ENCODE measurements at regions not wholly inside any gene's neighbourhood (a gene's known extent, or its start where the extent isn't known, plus 50 kb on each side); places are given as distances from the start of the nearest gene placed in this dataset.

GRCh38 chr18:76564655-76565237 lies 69.7 kb upstream of the ZNF516 start:
- no peak for ATAC-seq
- no TSS peak for BruUV-seq (replicated peaks)
- H3K27me3 ChIP-seq (ENCODE audit: control insufficient read depth, insufficient read depth, low read length) = 0 out of 2 replicates have a peak, but pooled peaks cover 2% of the 10 kb centered on the region
- in situ Hi-C loops (cut with HindIII; ENCODE audit: low pct_unique_long_range_greater_than_20kb, low sequenced_read_pairs) = no loop called here
- intact Hi-C loops (cut with micrococcal nuclease; ENCODE audit: unreplicated experiment) = no loop called here
- CTCF ChIA-PET = no interaction called here
- H3K36me3 ChIP-seq (ENCODE audit: control insufficient read depth, insufficient read depth, low read length) = no peaks in the 10 kb centered on the region
- TF ChIP-seq, protein P1, sequence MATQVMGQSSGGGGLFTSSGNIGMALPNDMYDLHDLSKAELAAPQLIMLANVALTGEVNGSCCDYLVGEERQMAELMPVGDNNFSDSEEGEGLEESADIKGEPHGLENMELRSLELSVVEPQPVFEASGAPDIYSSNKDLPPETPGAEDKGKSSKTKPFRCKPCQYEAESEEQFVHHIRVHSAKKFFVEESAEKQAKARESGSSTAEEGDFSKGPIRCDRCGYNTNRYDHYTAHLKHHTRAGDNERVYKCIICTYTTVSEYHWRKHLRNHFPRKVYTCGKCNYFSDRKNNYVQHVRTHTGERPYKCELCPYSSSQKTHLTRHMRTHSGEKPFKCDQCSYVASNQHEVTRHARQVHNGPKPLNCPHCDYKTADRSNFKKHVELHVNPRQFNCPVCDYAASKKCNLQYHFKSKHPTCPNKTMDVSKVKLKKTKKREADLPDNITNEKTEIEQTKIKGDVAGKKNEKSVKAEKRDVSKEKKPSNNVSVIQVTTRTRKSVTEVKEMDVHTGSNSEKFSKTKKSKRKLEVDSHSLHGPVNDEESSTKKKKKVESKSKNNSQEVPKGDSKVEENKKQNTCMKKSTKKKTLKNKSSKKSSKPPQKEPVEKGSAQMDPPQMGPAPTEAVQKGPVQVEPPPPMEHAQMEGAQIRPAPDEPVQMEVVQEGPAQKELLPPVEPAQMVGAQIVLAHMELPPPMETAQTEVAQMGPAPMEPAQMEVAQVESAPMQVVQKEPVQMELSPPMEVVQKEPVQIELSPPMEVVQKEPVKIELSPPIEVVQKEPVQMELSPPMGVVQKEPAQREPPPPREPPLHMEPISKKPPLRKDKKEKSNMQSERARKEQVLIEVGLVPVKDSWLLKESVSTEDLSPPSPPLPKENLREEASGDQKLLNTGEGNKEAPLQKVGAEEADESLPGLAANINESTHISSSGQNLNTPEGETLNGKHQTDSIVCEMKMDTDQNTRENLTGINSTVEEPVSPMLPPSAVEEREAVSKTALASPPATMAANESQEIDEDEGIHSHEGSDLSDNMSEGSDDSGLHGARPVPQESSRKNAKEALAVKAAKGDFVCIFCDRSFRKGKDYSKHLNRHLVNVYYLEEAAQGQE (IDR thresholded peaks at IDR 0.05; ENCODE audit: insufficient read depth in 1 of 2, low read depth in 2 of 2, low read length in 1 of 2) = no peak
- TF ChIP-seq TCF7L2 (IDR thresholded peaks at IDR 0.05; ENCODE audit: low read depth, low read length) (no peak), POLR2AphosphoS5 (IDR thresholded peaks at IDR 0.05; ENCODE audit: low read depth, low read length) (no peak), SIN3A (IDR thresholded peaks at IDR 0.05; ENCODE audit: borderline replicate concordance, insufficient read depth, low read depth, low read length) (no peak), CTCF (IDR thresholded peaks at IDR 0.05) (no peak)
- POLR2A ChIA-PET = no interaction called here
- H3K27ac ChIP-seq (ENCODE audit: low read length) = no peak overlapping the region
- H3K4me1 ChIP-seq (ENCODE audit: control insufficient read depth, insufficient read depth, low read length) = no peaks in the 10 kb centered on the region
- no peak overlapping the region for H3K4me3 ChIP-seq (ENCODE audit: low read depth in 2 of 2, low read length in 2 of 2)
- no peaks in the 10 kb centered on the region for H3K9me3 ChIP-seq (ENCODE audit: control insufficient read depth, insufficient read depth, low read depth, low read length)
- DNase-seq (ENCODE audit: low read depth, low spot score) = no peak

- TF ChIP-seq, protein P1 (IDR thresholded peaks at IDR 0.05; ENCODE audit: insufficient read depth in 1 of 2, low read depth in 2 of 2, low read length in 1 of 2) = no peak
- no peak for TF ChIP-seq CTCF (IDR thresholded peaks at IDR 0.05)
- TF ChIP-seq SIN3A (IDR thresholded peaks at IDR 0.05; ENCODE audit: borderline replicate concordance, insufficient read depth, low read depth, low read length) = no peak
- TF ChIP-seq POLR2AphosphoS5 (IDR thresholded peaks at IDR 0.05; ENCODE audit: low read depth, low read length) = no peak
- TF ChIP-seq TCF7L2 (IDR thresholded peaks at IDR 0.05; ENCODE audit: low read depth, low read length) = no peak
- in situ Hi-C loops (cut with HindIII; ENCODE audit: low pct_unique_long_range_greater_than_20kb, low sequenced_read_pairs) (no loop called here), intact Hi-C loops (cut with micrococcal nuclease; ENCODE audit: unreplicated experiment) (no loop called here)
- Histone ChIP-seq H3K4me1 (ENCODE audit: control insufficient read depth, insufficient read depth, low read length) (no peaks in the 10 kb centered on the region), H3K27ac (ENCODE audit: low read length) (no peak overlapping the region), H3K36me3 (ENCODE audit: control insufficient read depth, insufficient read depth, low read length) (no peaks in the 10 kb centered on the region), H3K9me3 (ENCODE audit: control insufficient read depth, insufficient read depth, low read depth, low read length) (no peaks in the 10 kb centered on the region), H3K27me3 (ENCODE audit: control insufficient read depth, insufficient read depth, low read length) (peaks cover 7% of the 10 kb centered on the region), H3K4me3 (ENCODE audit: low read depth in 2 of 2, low read length in 2 of 2) (no peak overlapping the region)
- BruUV-seq (replicated peaks) = no TSS peak
- ATAC-seq (no peak), DNase-seq (ENCODE audit: low read depth, low spot score) (no peak)
- ChIA-PET POLR2A (no interaction called here), CTCF (no interaction called here)
Observed at GRCh38 chr18:76564117-76564516, 69.1 kb upstream of the ZNF516 start.
